ENCODE measurements at regions not wholly inside any gene's neighbourhood (a gene's known extent, or its start where the extent isn't known, plus 50 kb on each side); places are given as distances from the start of the nearest gene placed in this dataset.
"Not testable (repeated sequence)": the region's sequence is repeated elsewhere in the genome, so short reads cannot be mapped to it uniquely, and the experiment has no call there.

GRCh38 chr4:122100508-122100907 is 51.6 kb upstream of the BLTP1 start:
- DNase-seq (ENCODE audit: low read depth), result no peak

- DNase-seq (ENCODE audit: low read depth), result peak; percentile 61
Observed at GRCh38 chr4:122099896-122100295, 52.2 kb upstream of the BLTP1 start.

- DNase-seq (ENCODE audit: low read depth), result no peak
Observed at GRCh38 chr4:122091836-122092405, 60.2 kb upstream of the BLTP1 start.

- no peak for DNase-seq (ENCODE audit: low read depth)
Observed at GRCh38 chr4:122091397-122091796, 60.7 kb upstream of the BLTP1 start.

GRCh38 chr4:122090989-122091388 is 61.1 kb upstream of the BLTP1 start:
- no peak for DNase-seq (ENCODE audit: low read depth)

- DNase-seq (ENCODE audit: low read depth), result no peak
Observed at GRCh38 chr4:122086338-122087065, 65.6 kb upstream of the BLTP1 start.

- DNase-seq (ENCODE audit: low read depth), result no peak
Observed at GRCh38 chr4:122083989-122084388, 68.1 kb upstream of the BLTP1 start.

- DNase-seq (ENCODE audit: low read depth), result no peak
Observed at GRCh38 chr4:122083351-122083750, 68.8 kb upstream of the BLTP1 start.

- DNase-seq (ENCODE audit: low read depth), result no peak
Observed at GRCh38 chr4:122082661-122083060, 69.5 kb upstream of the BLTP1 start.

- DNase-seq (ENCODE audit: low read depth), result not testable (repeated sequence)
Observed at GRCh38 chr4:122077653-122078052, 74.5 kb upstream of the BLTP1 start.

GRCh38 chr4:122076835-122077234 is 75.3 kb upstream of the BLTP1 start:
- DNase-seq (ENCODE audit: low read depth), result not testable (repeated sequence)

GRCh38 chr4:122073615-122074014 is 78.5 kb upstream of the BLTP1 start:
- no peak for DNase-seq (ENCODE audit: low read depth)

GRCh38 chr4:122065915-122066314 is 86.2 kb upstream of the BLTP1 start:
- no peak for DNase-seq (ENCODE audit: low read depth)

- DNase-seq (ENCODE audit: low read depth), result no peak
Observed at GRCh38 chr4:122065149-122065548, 87.0 kb upstream of the BLTP1 start.

- DNase-seq (ENCODE audit: low read depth), result no peak
Observed at GRCh38 chr4:122053186-122053585, 98.9 kb upstream of the BLTP1 start.

GRCh38 chr4:122052677-122053076 is 99.5 kb upstream of the BLTP1 start:
- DNase-seq (ENCODE audit: low read depth), result no peak

- no peak for DNase-seq (ENCODE audit: low read depth)
Observed at GRCh38 chr4:122050841-122051240, 99.0 kb upstream of the TRPC3 start.

GRCh38 chr4:122047456-122048425 is 95.9 kb upstream of the TRPC3 start:
- DNase-seq (ENCODE audit: low read depth), result no peak

GRCh38 chr4:122046255-122046654 is 94.4 kb upstream of the TRPC3 start:
- no peak for DNase-seq (ENCODE audit: low read depth)

- peak; percentile 98 for DNase-seq (ENCODE audit: low read depth)
Observed at GRCh38 chr4:122045533-122045932, 93.7 kb upstream of the TRPC3 start.

GRCh38 chr4:122044501-122044900 is 92.6 kb upstream of the TRPC3 start:
- DNase-seq (ENCODE audit: low read depth), result no peak

- no peak for DNase-seq (ENCODE audit: low read depth)
Observed at GRCh38 chr4:122041312-122041711, 89.5 kb upstream of the TRPC3 start.

GRCh38 chr4:122038896-122039295 is 87.0 kb upstream of the TRPC3 start:
- no peak for DNase-seq (ENCODE audit: low read depth)
